ENCODE measurements at regions not wholly inside any gene's neighbourhood (a gene's known extent, or its start where the extent isn't known, plus 50 kb on each side); places are given as distances from the start of the nearest gene placed in this dataset.

GRCh38 chr6:168193816-168194721 is 115.1 kb upstream of the FRMD1 start:
- peak; percentile 56 for DNase-seq (ENCODE audit: low spot score)

DNA sequence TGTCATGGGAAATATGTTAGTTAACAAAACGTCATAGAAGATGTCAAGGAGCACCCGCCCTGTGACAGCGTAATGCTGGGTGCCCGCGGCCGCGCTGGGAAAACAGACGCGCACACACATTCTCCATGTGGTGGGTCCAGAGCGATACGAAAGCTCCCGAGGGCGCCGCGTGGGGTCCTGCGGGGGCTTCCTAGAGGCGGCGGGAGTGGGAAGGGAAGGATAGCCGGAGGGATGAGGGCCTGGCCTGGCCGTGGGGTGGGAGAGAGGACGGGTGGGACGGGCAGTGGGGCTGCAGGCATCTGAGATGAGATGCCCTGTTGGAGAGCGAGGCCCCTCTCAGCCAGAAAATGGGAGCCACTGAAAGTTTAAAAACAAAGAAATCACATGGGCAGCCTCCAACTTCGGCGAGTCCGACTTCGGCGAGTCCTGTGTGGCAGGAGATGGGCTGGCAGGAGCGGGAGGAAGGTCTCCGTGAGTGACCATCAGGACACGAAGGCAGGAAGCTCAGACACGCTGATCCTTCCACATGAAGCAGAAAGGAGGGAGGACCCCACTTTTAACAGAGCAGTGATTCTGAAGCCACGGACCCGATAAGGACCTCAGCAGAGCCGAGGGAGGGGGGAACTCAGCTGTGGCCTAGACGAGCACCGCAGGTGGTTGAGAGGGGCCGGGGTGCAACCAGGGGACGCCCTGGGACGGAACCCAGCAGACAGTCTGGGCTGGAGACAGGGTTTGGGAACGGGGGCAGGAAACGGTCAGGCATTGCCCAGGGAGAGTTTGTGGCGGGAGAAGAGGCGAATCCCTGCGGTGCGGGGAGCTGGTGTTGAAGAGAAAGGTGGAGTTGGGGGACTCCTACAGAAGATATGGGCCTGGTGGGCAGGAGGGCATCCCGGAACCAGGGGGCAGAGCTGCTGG is 114.1 kb upstream of the FRMD1 start:
- peak; percentile 47 for DNase-seq (ENCODE audit: low spot score)

GRCh38 chr6:168192195-168192900 is 113.3 kb upstream of the FRMD1 start:
- peak; percentile 50 for DNase-seq (ENCODE audit: low spot score)

DNA sequence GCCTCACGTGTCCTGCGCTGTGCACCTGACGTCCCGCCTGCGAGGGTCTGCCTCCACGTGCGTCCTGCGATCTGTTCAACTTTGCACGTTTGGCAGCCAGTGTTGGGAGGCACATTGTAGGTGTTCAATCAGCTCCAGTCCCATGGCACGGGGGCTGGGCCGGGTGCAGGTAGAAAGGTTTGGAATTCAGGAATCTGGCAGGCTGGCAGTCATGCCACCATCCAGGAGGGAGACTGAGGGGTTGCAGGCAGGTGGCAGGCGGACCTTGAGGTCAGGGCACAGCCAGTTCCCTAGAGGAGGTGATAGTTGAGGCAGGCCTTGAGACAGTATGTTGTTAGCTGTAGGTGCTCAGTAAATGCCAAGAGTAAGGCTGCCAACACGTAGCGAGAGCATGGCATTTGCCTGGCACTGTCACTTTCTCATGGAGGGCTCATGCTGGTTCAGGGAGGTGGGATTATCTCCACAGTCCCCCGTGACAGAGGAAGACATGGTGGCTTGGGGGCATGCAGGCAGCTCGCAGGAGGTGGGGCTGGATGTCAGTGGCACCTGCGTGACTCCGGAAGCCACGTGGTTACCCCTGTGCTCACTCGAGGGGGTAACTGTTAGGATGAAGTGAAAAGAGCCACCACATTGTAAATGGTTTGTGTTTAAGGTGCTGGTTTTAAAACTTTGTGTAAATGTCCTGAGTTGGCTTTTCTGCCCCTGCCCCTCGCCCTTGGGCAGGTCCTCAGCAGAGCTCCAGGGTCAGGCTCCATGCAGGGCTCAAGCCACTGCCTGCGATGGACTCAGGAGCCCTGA is 111.8 kb upstream of the FRMD1 start:
- peak; percentile 49 for DNase-seq (ENCODE audit: low spot score)

DNA sequence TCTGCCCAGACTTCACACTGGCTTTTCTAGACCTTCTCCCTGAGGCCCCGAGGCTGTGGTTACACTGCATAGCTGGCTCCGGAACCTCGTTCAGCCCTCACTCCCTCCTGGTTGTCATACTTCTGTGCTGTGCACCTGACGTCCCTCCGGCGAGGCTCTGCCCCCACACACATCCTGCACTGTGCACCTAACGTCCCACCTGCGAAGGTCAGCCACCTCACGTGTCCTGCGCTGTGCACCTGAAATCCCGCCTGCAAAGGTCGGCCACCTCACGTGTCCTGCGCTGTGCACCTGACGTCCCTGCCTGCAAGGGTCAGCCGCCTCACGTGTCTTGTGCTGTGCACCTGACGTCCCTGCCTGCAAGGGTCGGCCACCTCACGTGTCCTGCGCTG is 111.0 kb upstream of the FRMD1 start:
- peak; percentile 36 for DNase-seq (ENCODE audit: low spot score)

DNA sequence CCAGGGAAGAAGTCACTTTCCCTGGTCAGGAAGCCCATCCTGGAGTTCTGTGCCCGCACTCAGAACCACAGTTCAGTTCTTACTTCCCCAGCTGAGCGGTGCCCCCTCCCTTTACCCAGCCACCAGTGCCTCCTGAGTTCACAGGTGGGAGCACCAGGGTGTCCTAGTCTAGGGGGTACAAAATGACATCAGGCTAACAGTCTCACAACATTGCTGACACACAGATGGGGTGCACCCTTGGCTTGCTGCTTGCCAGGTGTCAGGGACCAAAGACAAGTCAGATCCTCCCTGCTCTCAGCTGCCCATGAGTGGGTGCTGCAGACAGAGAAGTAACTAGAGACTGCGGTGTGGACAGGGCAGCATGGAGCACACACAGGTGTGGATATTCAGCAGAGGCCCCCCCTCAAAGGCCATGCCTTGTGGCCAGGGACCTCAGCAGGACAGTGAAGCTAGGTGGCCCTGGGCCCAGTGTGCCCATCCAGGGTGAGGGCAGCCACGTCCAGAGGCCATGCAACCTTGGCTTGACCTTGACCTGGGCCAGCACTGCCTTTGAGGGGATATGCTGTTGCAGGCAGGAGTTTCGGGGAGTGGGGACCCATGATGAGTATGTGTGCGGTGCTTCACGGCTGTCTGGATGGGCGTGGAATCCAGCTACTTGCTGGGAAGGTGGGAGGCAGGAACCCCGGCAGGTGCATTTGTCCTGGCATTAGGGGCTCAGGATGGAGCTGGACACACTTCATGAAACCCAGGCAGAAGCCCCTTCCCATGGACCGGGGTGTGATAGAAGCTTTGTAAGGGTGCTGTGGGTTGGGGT is 110.4 kb upstream of the FRMD1 start:
- DNase-seq (ENCODE audit: low spot score), result peak; percentile 58

DNA sequence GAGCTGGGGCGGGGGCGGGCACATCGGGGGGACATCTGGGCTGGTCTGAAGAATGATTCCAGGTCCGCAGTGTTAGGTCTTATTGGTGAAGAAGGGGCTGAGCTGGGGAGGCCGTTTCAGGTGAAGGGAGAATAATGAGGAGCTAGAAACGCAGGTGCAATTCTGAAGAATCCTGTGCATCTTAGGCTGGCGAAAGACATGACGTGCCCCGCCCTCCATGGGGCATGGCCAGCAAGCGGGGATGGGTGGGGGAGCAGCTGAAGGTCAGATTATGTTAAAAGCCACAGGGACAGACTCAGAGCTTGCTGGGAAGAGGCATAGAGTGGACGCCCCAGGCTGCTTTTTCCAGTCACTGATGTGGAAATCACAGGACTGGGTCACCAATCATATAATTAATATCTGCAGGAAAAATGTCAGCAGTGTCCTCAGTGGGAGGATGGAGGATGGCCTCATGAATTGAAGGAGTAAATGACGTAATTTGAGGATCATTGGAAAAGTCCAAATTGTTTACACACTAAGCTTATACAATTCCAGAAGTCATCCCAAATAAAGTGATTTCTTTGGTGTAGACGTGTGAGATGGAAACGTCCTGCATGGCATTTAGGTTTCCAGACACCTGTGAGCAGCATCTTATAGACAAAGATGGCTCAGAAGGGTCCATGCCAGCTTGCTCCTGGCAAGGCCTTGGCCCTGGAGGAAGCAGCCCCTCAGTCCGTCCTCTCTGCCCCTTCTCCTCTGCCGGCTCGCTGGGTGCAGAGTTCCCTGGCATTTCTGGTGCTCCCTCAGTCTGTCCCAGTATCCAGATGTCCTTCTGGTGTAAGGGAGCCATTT is 109.6 kb upstream of the FRMD1 start:
- peak; percentile 60 for DNase-seq (ENCODE audit: low spot score)

DNA sequence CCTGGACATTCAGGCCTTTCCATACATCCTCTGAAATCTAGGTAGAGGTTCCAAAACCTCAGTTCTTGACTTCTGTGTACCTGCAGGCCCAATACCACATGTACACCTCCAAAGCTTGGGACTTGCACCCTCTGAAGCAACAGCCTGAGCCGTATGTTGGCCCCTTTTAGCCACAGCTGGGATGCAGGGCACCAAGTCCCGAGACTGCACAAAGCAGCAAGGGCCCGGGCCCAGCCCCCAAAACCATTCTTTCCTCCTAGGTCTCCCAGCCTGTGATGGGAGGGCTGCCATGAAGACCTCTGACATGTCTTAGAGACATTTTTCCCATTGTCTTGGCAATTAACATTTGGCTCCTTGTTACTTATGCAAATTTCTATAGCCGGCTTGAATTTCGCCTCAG is 107.4 kb upstream of the FRMD1 start:
- DNase-seq (ENCODE audit: low spot score), result peak; percentile 25

DNA sequence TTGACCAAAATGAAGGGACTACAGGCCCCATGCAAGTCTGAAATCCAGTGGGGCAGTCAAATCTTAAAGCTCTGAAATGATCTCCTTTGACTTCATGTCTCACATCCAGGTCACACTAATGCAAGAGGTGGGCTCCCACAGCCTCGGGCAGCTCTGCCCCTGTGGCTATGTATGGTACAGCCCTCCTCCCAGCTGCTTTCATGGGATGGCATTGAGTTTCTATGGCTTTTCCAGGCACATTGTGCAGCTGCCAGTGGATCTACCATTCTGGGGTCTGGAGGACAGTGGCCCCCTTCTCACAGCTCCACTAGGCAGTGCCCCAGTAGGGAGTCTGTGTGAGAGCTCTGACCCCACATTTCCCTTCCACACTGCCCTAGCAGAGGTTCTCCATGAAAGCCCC is 107.0 kb upstream of the FRMD1 start:
- peak; percentile 5 for DNase-seq (ENCODE audit: low spot score)

GRCh38 chr6:168184701-168185100 is 105.7 kb upstream of the FRMD1 start:
- DNase-seq (ENCODE audit: low spot score), result peak; percentile 15

GRCh38 chr6:168183613-168183970 is 104.6 kb upstream of the FRMD1 start:
- DNase-seq (ENCODE audit: low spot score), result no peak

GRCh38 chr6:168182908-168183612 is 104.0 kb upstream of the FRMD1 start:
- DNase-seq (ENCODE audit: low spot score), result peak; percentile 34

DNA sequence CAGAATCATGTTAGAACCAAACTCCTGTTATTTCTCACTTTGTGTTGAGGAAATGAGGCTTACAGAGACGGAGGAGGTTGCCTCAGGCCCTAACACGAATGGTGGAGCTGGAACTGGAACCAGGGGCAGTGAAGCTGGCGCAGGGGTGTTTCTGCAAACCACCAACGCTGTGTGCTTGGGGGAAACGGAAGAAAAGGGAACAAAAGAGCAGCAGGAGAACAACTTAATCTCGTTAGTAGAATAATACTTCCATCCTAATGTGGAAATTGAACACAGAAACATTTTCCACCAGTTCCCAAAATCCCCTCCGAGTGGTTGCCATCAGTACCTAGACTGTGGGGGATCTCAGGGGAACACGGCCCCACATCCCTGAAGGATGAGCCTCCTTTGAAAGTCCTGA is 103.4 kb upstream of the FRMD1 start:
- DNase-seq (ENCODE audit: low spot score), result peak; percentile 34

DNA sequence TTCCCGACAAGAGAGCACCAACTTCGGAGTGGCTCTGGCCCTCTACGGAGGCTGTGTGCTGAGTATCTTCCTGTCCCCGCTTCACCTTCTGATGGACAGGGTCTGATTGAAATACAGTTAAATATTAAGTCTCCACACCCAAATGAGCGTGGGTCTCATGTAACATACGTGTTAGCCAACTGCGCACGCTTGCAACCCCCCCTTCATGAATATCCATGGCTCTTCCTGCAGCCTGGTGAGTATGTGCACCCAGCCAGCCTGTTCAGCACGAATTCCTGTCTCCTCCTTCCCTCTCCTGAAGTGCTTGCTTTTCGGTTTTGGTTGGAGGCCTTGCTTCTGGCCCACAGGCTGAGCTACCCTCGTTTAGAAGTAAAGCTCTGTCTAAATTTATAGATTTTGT is 102.9 kb upstream of the FRMD1 start:
- peak; percentile 37 for DNase-seq (ENCODE audit: low spot score)

DNA sequence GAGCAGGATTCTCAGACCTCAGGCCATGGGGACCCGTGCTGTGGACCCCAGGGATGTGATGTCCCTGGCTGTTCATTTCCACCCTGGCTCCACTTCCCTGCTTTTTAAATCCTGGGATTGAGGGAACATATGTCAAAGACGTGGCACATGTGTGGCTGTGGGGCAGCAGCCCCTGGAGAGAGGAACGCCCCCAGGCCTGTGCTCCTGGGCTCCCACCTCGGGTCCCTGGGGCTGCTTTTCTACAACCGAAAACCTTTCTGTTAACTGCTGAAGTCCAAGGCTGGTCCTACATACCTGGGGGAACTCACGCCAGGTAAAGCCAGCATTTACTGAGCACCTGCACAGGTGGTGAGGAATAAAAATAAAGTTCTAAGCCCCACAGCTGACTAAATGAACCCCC is 102.3 kb upstream of the FRMD1 start:
- peak; percentile 45 for DNase-seq (ENCODE audit: low spot score)

GRCh38 chr6:168180548-168181011 is 101.6 kb upstream of the FRMD1 start:
- peak; percentile 28 for DNase-seq (ENCODE audit: low spot score)

- peak; percentile 51 for DNase-seq (ENCODE audit: low spot score)
Observed at GRCh38 chr6:168179702-168180382, 100.8 kb upstream of the FRMD1 start.

DNA sequence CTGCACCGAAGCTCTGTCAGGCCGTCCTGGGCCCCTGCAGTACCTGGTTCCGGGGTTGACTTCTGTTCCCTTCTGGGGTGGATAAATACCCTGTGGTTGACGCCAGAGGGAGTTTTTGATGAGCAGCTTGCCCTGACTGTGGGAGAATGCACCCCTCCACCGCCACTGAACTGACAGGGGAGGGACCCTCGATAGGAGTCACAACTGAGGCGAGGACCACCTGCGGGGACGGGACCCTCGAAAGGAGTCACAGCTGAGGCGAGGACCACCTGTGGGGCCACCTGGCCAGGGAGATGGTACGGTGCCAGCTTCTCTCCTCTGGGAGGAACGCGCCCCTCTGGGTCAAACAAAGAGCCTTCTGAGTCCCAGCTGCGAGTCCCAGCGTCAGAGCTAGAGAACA is 100.1 kb upstream of the FRMD1 start:
- DNase-seq (ENCODE audit: low spot score), result peak; percentile 44

Measured in left forelimb (tissue), 1 donor.